MM.1S (cell line): ENCODE measurements at regions not wholly inside any gene's neighbourhood (a gene's known extent, or its start where the extent isn't known, plus 50 kb on each side); places are given as distances from the start of the nearest gene placed in this dataset.
"Not testable (repeated sequence)": the region's sequence is repeated elsewhere in the genome, so short reads cannot be mapped to it uniquely, and the experiment has no call there.

Experiments used
- CTCF ChIP-seq: fragments of 300-600 bp; sonication (generic); IDR thresholded peaks from 2 replicates; pipeline ENCODE4 v1.5.1; 2016; ENCODE audit warnings: antibody characterized with exemption, low read length, mixed read lengths
- EZH2 ChIP-seq: fragments of 300-600 bp; sonication (generic); optimal IDR thresholded peaks from 2 replicates; pipeline ENCODE3; 2017; ENCODE audit warnings: low read depth, mild to moderate bottlenecking, antibody characterized with exemption, low read length, mixed read lengths
- EZH2phosphoT487 ChIP-seq: fragments of 300-600 bp; sonication (generic); IDR thresholded peaks from 2 replicates; pipeline ENCODE4 v1.6.1; 2018; ENCODE audit warnings: antibody characterized with exemption, low read length

DNA sequence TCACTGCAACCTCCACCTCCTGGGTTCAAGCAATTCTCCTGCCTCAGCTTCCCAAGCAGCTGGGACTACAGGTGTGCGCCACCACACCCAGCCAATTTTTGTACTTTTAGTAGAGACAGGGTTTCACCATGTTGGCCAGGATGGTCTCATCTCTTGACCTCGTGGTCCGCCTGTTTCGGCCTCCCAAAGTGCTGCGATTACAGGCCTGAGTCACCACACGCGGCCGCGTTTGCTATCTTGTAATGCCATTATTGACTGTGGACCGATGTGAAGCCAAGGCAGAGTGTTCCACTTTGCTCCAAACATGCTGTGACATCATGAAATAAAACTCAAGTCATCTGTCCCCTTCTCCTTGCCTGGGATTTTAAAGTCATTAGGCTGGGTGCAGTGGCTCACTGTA is 72.1 kb upstream of the CHD2 start:
- TF ChIP-seq EZH2phosphoT487, CTCF, EZH2: not testable (repeated sequence)
